HEK293 (cell line): ENCODE measurements at regions not wholly inside any gene's neighbourhood (a gene's known extent, or its start where the extent isn't known, plus 50 kb on each side); places are given as distances from the start of the nearest gene placed in this dataset.
"Not testable (repeated sequence)": the region's sequence is repeated elsewhere in the genome, so short reads cannot be mapped to it uniquely, and the experiment has no call there.

Experiments used
- CTCF ChIA-PET: fragments of 350-600 bp; formaldehyde crosslinking; extraction: SDS; loops from one replicate; lab custom pipeline; 2021; ENCODE audit warnings: antibody characterized with exemption; lab: Yijun Ruan, JAX
- POLR2A ChIA-PET: fragments of 300-600 bp; formaldehyde crosslinking; extraction: SDS; loops from one replicate; lab custom pipeline; 2020; ENCODE audit warnings: antibody characterized with exemption, inconsistent platforms; lab: Yijun Ruan, JAX
- H3K27ac ChIP-seq: fragments of 200-500 bp; sonication (Bioruptor generic); 2 replicates; pipeline ENCODE4 v1.5.1; 2014; ENCODE audit warnings: low read depth, low read length, control low read depth, inconsistent platforms; ENCODE audit errors: extremely low read depth
- H3K36me3 ChIP-seq, 2 experiments: fragments of 200-500 bp in 1 of 2; sonication (Bioruptor generic) in 1 of 2; 1 replicate in 1 of 2; 2 replicates in 1 of 2; pipeline ENCODE4 v1.5.1; 2014 to 2017; ENCODE audit warnings: inconsistent platforms in 2 of 2, low read length in 2 of 2; ENCODE audit not compliant: control insufficient read depth in 2 of 2, insufficient read depth in 1 of 2
- H3K4me1 ChIP-seq: fragments of 200-500 bp; sonication (Bioruptor generic); 2 replicates; pipeline ENCODE4 v1.5.1; 2014; ENCODE audit warnings: mild to moderate bottlenecking, low read length, inconsistent platforms; ENCODE audit not compliant: control insufficient read depth, insufficient read depth
- H3K4me3 ChIP-seq: 2 replicates; pipeline ENCODE4 v1.5.1; 2011; ENCODE audit warnings: low read depth, mild to moderate bottlenecking, control low read depth, low read length, moderate library complexity
- H3K9me3 ChIP-seq: fragments of 200-500 bp; sonication (Bioruptor generic); 2 replicates; pipeline ENCODE4 v1.5.1; 2014; ENCODE audit warnings: low read depth, low read length, inconsistent platforms; ENCODE audit not compliant: control insufficient read depth, insufficient read depth
- GLIS2 ChIP-seq: fragments of 450-650 bp; formaldehyde crosslinking; IDR thresholded peaks from 2 replicates; pipeline ENCODE4 v1.5.1; 2016; ENCODE audit warnings: missing biosample characterization, missing genetic modification characterization
- OSR2 ChIP-seq: fragments of 450-650 bp; formaldehyde crosslinking; IDR thresholded peaks from 2 replicates; pipeline ENCODE4 v1.5.1; 2016; ENCODE audit warnings: missing biosample characterization, missing genetic modification characterization
- PRDM1 ChIP-seq: fragments of 450-650 bp; formaldehyde crosslinking; IDR thresholded peaks from 2 replicates; pipeline ENCODE4; 2016; ENCODE audit warnings: missing biosample characterization, missing genetic modification characterization
- YY1 ChIP-seq: fragments of 450-650 bp; formaldehyde crosslinking; IDR thresholded peaks from 2 replicates; pipeline ENCODE4 v1.5.1; 2018; ENCODE audit warnings: missing biosample characterization, missing genetic modification characterization
- ZFHX2 ChIP-seq: fragments of 450-650 bp; formaldehyde crosslinking; conservative IDR thresholded peaks from 2 replicates; pipeline ENCODE4 v1.5.1; 2016; ENCODE audit warnings: missing biosample characterization, missing genetic modification characterization
- ZNF112 ChIP-seq: fragments of 450-650 bp; formaldehyde crosslinking; IDR thresholded peaks from 2 replicates; pipeline ENCODE4 v1.5.0; 2017; ENCODE audit warnings: missing biosample characterization, missing genetic modification characterization
- ZNF2 ChIP-seq: fragments of 450-650 bp; formaldehyde crosslinking; IDR thresholded peaks from 2 replicates; pipeline ENCODE4 v1.5.1; 2016; ENCODE audit warnings: missing biosample characterization, missing genetic modification characterization
- ZNF214 ChIP-seq: fragments of 450-650 bp; formaldehyde crosslinking; IDR thresholded peaks from 2 replicates; pipeline ENCODE4 v1.5.1; 2017; ENCODE audit warnings: missing biosample characterization, mild to moderate bottlenecking, missing genetic modification characterization, borderline replicate concordance
- ZNF274 ChIP-seq, 2 experiments: fragments of 200-500 bp in 1 of 2; fragments of 450-650 bp in 1 of 2; sonication (Bioruptor generic) in 1 of 2; formaldehyde crosslinking in 1 of 2; IDR thresholded peaks; 2 replicates each; pipeline versions ENCODE4 v1.5.1 to v1.6.1; 2014 to 2016; ENCODE audit warnings: borderline replicate concordance in 1 of 2, inconsistent platforms in 1 of 2, low read length in 1 of 2, missing biosample characterization in 1 of 2, missing genetic modification characterization in 1 of 2
- ZNF311 ChIP-seq: fragments of 450-650 bp; formaldehyde crosslinking; IDR thresholded peaks from 2 replicates; pipeline ENCODE4 v1.5.1; 2017; ENCODE audit warnings: missing biosample characterization, missing genetic modification characterization, borderline replicate concordance
- ZNF530 ChIP-seq: fragments of 450-650 bp; formaldehyde crosslinking; IDR thresholded peaks from 2 replicates; pipeline ENCODE4 v1.5.1; 2016; ENCODE audit warnings: low read depth, missing biosample characterization, missing genetic modification characterization
- ZNF747 ChIP-seq: fragments of 450-650 bp; formaldehyde crosslinking; IDR thresholded peaks from 2 replicates; pipeline ENCODE4 v1.5.1; 2016; ENCODE audit warnings: missing biosample characterization, missing genetic modification characterization
- ZNF843 ChIP-seq: fragments of 450-650 bp; formaldehyde crosslinking; IDR thresholded peaks from 2 replicates; pipeline ENCODE4 v1.5.1; 2016; ENCODE audit warnings: missing biosample characterization, missing genetic modification characterization
- TF ChIP-seq, protein P1 (sequence below): fragments of 450-650 bp; formaldehyde crosslinking; IDR thresholded peaks from 2 replicates; pipeline ENCODE4 v1.5.1; 2016; ENCODE audit warnings: missing biosample characterization, missing genetic modification characterization, borderline replicate concordance
- TF ChIP-seq, protein P2 (sequence below): fragments of 450-650 bp; formaldehyde crosslinking; IDR thresholded peaks from 2 replicates; pipeline ENCODE4 v1.5.0; 2017; ENCODE audit warnings: missing biosample characterization, missing genetic modification characterization, borderline replicate concordance
- TF ChIP-seq, protein P3 (sequence below): fragments of 450-650 bp; formaldehyde crosslinking; IDR thresholded peaks from 2 replicates; pipeline ENCODE4 v1.5.1; 2016; ENCODE audit warnings: missing biosample characterization, missing genetic modification characterization, borderline replicate concordance
- TF ChIP-seq, protein P4 (sequence below): fragments of 450-650 bp; formaldehyde crosslinking; IDR thresholded peaks from 2 replicates; pipeline ENCODE4 v1.5.1; 2016; ENCODE audit warnings: missing biosample characterization, missing genetic modification characterization

DNA sequence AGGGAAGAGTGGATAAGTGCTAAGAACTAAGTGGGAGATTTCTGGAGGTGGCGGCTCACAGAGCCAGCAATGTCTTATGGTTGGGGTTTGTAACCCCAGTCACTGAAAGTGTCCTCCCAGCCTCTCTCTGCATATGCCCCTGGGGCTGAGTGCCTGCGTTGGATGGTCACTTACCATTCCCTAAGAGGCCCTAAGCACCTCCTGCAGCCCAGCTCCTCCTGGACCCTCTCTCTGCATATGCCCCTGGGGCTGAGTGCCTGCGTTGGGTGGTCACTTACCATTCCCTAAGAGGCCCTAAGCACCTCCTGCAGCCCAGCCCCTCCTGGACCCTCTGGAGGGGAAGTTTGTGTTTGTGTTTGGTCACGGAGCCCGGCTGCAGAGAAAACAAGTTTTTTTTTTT lies 425.8 kb downstream of the TMEM121 start (continued):
- TF ChIP-seq, protein P1, sequence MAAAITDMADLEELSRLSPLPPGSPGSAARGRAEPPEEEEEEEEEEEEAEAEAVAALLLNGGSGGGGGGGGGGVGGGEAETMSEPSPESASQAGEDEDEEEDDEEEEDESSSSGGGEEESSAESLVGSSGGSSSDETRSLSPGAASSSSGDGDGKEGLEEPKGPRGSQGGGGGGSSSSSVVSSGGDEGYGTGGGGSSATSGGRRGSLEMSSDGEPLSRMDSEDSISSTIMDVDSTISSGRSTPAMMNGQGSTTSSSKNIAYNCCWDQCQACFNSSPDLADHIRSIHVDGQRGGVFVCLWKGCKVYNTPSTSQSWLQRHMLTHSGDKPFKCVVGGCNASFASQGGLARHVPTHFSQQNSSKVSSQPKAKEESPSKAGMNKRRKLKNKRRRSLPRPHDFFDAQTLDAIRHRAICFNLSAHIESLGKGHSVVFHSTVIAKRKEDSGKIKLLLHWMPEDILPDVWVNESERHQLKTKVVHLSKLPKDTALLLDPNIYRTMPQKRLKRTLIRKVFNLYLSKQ = no peak
- TF ChIP-seq ZNF530 (tag by site-specific recombination) = no peak
- no peak for TF ChIP-seq ZNF843
- TF ChIP-seq, protein P2, sequence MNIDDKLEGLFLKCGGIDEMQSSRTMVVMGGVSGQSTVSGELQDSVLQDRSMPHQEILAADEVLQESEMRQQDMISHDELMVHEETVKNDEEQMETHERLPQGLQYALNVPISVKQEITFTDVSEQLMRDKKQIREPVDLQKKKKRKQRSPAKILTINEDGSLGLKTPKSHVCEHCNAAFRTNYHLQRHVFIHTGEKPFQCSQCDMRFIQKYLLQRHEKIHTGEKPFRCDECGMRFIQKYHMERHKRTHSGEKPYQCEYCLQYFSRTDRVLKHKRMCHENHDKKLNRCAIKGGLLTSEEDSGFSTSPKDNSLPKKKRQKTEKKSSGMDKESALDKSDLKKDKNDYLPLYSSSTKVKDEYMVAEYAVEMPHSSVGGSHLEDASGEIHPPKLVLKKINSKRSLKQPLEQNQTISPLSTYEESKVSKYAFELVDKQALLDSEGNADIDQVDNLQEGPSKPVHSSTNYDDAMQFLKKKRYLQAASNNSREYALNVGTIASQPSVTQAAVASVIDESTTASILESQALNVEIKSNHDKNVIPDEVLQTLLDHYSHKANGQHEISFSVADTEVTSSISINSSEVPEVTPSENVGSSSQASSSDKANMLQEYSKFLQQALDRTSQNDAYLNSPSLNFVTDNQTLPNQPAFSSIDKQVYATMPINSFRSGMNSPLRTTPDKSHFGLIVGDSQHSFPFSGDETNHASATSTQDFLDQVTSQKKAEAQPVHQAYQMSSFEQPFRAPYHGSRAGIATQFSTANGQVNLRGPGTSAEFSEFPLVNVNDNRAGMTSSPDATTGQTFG (tag by site-specific recombination) = no peak
- TF ChIP-seq, protein P3, sequence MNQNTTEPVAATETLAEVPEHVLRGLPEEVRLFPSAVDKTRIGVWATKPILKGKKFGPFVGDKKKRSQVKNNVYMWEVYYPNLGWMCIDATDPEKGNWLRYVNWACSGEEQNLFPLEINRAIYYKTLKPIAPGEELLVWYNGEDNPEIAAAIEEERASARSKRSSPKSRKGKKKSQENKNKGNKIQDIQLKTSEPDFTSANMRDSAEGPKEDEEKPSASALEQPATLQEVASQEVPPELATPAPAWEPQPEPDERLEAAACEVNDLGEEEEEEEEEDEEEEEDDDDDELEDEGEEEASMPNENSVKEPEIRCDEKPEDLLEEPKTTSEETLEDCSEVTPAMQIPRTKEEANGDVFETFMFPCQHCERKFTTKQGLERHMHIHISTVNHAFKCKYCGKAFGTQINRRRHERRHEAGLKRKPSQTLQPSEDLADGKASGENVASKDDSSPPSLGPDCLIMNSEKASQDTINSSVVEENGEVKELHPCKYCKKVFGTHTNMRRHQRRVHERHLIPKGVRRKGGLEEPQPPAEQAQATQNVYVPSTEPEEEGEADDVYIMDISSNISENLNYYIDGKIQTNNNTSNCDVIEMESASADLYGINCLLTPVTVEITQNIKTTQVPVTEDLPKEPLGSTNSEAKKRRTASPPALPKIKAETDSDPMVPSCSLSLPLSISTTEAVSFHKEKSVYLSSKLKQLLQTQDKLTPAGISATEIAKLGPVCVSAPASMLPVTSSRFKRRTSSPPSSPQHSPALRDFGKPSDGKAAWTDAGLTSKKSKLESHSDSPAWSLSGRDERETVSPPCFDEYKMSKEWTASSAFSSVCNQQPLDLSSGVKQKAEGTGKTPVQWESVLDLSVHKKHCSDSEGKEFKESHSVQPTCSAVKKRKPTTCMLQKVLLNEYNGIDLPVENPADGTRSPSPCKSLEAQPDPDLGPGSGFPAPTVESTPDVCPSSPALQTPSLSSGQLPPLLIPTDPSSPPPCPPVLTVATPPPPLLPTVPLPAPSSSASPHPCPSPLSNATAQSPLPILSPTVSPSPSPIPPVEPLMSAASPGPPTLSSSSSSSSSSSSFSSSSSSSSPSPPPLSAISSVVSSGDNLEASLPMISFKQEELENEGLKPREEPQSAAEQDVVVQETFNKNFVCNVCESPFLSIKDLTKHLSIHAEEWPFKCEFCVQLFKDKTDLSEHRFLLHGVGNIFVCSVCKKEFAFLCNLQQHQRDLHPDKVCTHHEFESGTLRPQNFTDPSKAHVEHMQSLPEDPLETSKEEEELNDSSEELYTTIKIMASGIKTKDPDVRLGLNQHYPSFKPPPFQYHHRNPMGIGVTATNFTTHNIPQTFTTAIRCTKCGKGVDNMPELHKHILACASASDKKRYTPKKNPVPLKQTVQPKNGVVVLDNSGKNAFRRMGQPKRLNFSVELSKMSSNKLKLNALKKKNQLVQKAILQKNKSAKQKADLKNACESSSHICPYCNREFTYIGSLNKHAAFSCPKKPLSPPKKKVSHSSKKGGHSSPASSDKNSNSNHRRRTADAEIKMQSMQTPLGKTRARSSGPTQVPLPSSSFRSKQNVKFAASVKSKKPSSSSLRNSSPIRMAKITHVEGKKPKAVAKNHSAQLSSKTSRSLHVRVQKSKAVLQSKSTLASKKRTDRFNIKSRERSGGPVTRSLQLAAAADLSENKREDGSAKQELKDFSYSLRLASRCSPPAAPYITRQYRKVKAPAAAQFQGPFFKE (tag by site-specific recombination) = no peak
- TF ChIP-seq YY1 (tag by site-specific recombination) = no peak

DNA sequence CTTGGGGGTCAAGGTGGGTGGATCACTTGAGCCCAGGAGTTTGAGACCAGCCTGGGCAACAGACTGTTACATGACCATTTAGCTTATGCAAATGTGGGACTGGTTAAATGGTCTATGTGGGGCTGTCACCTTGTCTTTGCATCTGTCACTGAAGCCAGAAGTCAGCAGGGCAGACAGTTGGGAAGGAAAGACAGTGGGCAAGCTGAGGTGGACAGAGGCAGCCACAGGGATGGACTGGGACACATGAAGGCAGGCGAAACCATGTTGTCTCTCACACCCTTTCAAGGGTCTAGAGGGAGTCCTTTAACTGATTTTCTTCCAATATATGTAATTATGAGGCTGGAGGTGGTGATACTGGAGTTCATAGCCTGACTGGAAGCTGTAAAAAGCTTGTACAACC lies 426.4 kb downstream of the TMEM121 start:
- no peak for TF ChIP-seq ZNF2 (tag by site-specific recombination)
- no peak for TF ChIP-seq ZNF747 (tag by site-specific recombination)
- no peak for TF ChIP-seq OSR2 (tag by site-specific recombination)
- TF ChIP-seq PRDM1 = no peak
- TF ChIP-seq ZNF311 = no peak
- TF ChIP-seq ZNF112 = no peak
- TF ChIP-seq, protein P4, sequence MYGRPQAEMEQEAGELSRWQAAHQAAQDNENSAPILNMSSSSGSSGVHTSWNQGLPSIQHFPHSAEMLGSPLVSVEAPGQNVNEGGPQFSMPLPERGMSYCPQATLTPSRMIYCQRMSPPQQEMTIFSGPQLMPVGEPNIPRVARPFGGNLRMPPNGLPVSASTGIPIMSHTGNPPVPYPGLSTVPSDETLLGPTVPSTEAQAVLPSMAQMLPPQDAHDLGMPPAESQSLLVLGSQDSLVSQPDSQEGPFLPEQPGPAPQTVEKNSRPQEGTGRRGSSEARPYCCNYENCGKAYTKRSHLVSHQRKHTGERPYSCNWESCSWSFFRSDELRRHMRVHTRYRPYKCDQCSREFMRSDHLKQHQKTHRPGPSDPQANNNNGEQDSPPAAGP (tag by site-specific recombination) = no peak
- TF ChIP-seq, protein P2 (tag by site-specific recombination) = no peak
- TF ChIP-seq ZNF214 = no peak
- TF ChIP-seq GLIS2 (tag by site-specific recombination) = no peak
- TF ChIP-seq ZFHX2 = no peak
- no peak for TF ChIP-seq ZNF274 (IDR thresholded peaks at IDR 0.05; ENCODE audit: low read length)
- TF ChIP-seq ZNF274 (tag by site-specific recombination; IDR thresholded peaks at IDR 0.05; ENCODE audit: borderline replicate concordance) = no peak
- CTCF ChIA-PET = no interaction called here
- H3K9me3 ChIP-seq = no peaks in the 10 kb centered on the region
- no peak overlapping the region for H3K4me3 ChIP-seq
- POLR2A ChIA-PET = no interaction called here
- H3K4me1 ChIP-seq = no peaks in the 10 kb centered on the region
- no peaks in the 10 kb centered on the region for H3K36me3 ChIP-seq
- no peak overlapping the region for H3K27ac ChIP-seq

DNA sequence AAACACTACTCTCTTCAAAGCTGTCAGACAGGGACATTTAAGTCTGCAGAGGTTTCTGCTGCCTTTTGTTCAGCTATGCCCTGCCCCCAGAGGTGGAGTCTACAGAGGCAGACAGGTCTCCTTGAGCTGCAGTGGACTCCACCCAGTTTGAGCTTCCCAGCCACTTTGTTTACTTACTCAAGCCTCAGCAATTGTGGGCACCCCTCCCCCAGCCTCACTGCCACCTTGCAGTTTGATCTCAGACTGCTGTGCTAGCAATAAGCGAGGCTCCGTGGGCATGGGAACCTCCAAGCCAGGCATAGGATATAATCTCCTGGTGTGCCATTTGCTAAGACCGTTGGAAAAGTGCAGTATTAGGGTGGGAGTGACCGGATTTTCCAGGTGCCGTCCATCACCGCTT lies 435.2 kb downstream of the TMEM121 start:
- H3K9me3 ChIP-seq, POLR2A ChIA-PET, H3K4me1 ChIP-seq, H3K36me3 ChIP-seq, H3K27ac ChIP-seq, H3K4me3 ChIP-seq: not testable (repeated sequence)
- CTCF ChIA-PET = interaction anchor here (0.7 kb wide), 1 partner anchor 13 kb away, joined by 6 read pairs; no protein-coding TSS in a partner anchor
